ENCODE measurements at regions not wholly inside any gene's neighbourhood (a gene's known extent, or its start where the extent isn't known, plus 50 kb on each side); places are given as distances from the start of the nearest gene placed in this dataset.
"Not testable (repeated sequence)": the region's sequence is repeated elsewhere in the genome, so short reads cannot be mapped to it uniquely, and the experiment has no call there.

- Histone ChIP-seq H3K9me3 (ENCODE audit: control insufficient read depth, insufficient read depth, low read length) (no peaks in the 10 kb centered on the region), H3K4me1 (ENCODE audit: control insufficient read depth, insufficient read depth, low read length) (no peaks in the 10 kb centered on the region), H3K27me3 (ENCODE audit: control insufficient read depth, insufficient read depth, low read length) (no peaks in the 10 kb centered on the region), H3K4me3 (ENCODE audit: low read length) (no peak overlapping the region), H3K27ac (ENCODE audit: low read length) (no peak overlapping the region), H3K36me3 (ENCODE audit: control insufficient read depth, insufficient read depth, low read length) (no peaks in the 10 kb centered on the region)
- Mint-ChIP-seq H3K4me1 (no peaks in the 10 kb centered on the region), H3K4me3 (no peak overlapping the region), H3K27me3 (ENCODE audit: low read depth in 2 of 2) (no peaks in the 10 kb centered on the region), H3K27ac (no peak overlapping the region), H3K36me3 (peaks cover 10% of the 10 kb centered on the region), H3K9me3 (peaks cover 11 to 20% of the 10 kb centered on the region in 2 donors)
- 80% methylated on average over 2 of the region's 2 CpGs for WGBS (ENCODE audit: insufficient coverage)
- intact Hi-C loops (cut with micrococcal nuclease): no loop called here
- no peak for DNase-seq
- no peak for TF ChIP-seq CTCF (IDR thresholded peaks at IDR 0.05)
- ATAC-seq: no peak
Measured at GRCh38 chr2:82993609-82994008, 1465.5 kb downstream of the SUCLG1 start.

- Mint-ChIP-seq H3K36me3 (peaks cover 10% of the 10 kb centered on the region), H3K27me3 (ENCODE audit: low read depth in 2 of 2) (no peaks in the 10 kb centered on the region), H3K9me3 (peaks cover 11 to 20% of the 10 kb centered on the region in 2 donors), H3K27ac (no peak overlapping the region), H3K4me1 (no peaks in the 10 kb centered on the region), H3K4me3 (no peak overlapping the region)
- H3K27me3 ChIP-seq (ENCODE audit: control insufficient read depth, insufficient read depth, low read length): no peaks in the 10 kb centered on the region
- no peaks in the 10 kb centered on the region for H3K4me1 ChIP-seq (ENCODE audit: control insufficient read depth, insufficient read depth, low read length)
- no peak for TF ChIP-seq CTCF (IDR thresholded peaks at IDR 0.05)
- intact Hi-C loops (cut with micrococcal nuclease): no loop called here
- 80% methylated on average over 1 of the region's 2 CpGs for WGBS (ENCODE audit: insufficient coverage)
- H3K36me3 ChIP-seq (ENCODE audit: control insufficient read depth, insufficient read depth, low read length): no peaks in the 10 kb centered on the region
- H3K4me3 ChIP-seq (ENCODE audit: low read length): no peak overlapping the region
- ATAC-seq (no peak), DNase-seq (no peak)
- H3K9me3 ChIP-seq (ENCODE audit: control insufficient read depth, insufficient read depth, low read length): no peaks in the 10 kb centered on the region
- no peak overlapping the region for H3K27ac ChIP-seq (ENCODE audit: low read length)
Measured at GRCh38 chr2:82992968-82993367, 1466.1 kb downstream of the SUCLG1 start.

GRCh38 chr2:82987706-82988105, 1471.4 kb downstream of the SUCLG1 start:
- H3K9me3 ChIP-seq (ENCODE audit: control insufficient read depth, insufficient read depth, low read length); ATAC-seq; H3K4me3 Mint-ChIP-seq; H3K27ac Mint-ChIP-seq; H3K27me3 ChIP-seq (ENCODE audit: control insufficient read depth, insufficient read depth, low read length); H3K27ac ChIP-seq (ENCODE audit: low read length); intact Hi-C loops (cut with micrococcal nuclease); H3K27me3 Mint-ChIP-seq (ENCODE audit: low read depth in 2 of 2); H3K4me1 ChIP-seq (ENCODE audit: control insufficient read depth, insufficient read depth, low read length); H3K4me3 ChIP-seq (ENCODE audit: low read length); H3K4me1 Mint-ChIP-seq; DNase-seq; H3K36me3 ChIP-seq (ENCODE audit: control insufficient read depth, insufficient read depth, low read length): not testable (repeated sequence)
- H3K9me3 Mint-ChIP-seq: peaks cover 11 to 23% of the 10 kb centered on the region in 2 donors
- H3K36me3 Mint-ChIP-seq: peaks cover 10% of the 10 kb centered on the region
- WGBS (ENCODE audit: insufficient coverage): 90% methylated on average over 4 of the region's 6 CpGs

- Mint-ChIP-seq H3K27me3 (ENCODE audit: low read depth in 2 of 2) (no peaks in the 10 kb centered on the region), H3K4me3 (no peak overlapping the region), H3K36me3 (peaks cover 10% of the 10 kb centered on the region), H3K4me1 (no peaks in the 10 kb centered on the region), H3K9me3 (peaks cover 14 to 26% of the 10 kb centered on the region in 2 donors), H3K27ac (no peak overlapping the region)
- Histone ChIP-seq H3K36me3 (ENCODE audit: control insufficient read depth, insufficient read depth, low read length) (no peaks in the 10 kb centered on the region), H3K27ac (ENCODE audit: low read length) (no peak overlapping the region), H3K9me3 (ENCODE audit: control insufficient read depth, insufficient read depth, low read length) (peaks cover 8% of the 10 kb centered on the region), H3K4me1 (ENCODE audit: control insufficient read depth, insufficient read depth, low read length) (no peaks in the 10 kb centered on the region), H3K4me3 (ENCODE audit: low read length) (no peak overlapping the region), H3K27me3 (ENCODE audit: control insufficient read depth, insufficient read depth, low read length) (no peaks in the 10 kb centered on the region)
- intact Hi-C loops (cut with micrococcal nuclease): no loop called here
- DNase-seq: no peak
- ATAC-seq: no peak
- TF ChIP-seq CTCF (IDR thresholded peaks at IDR 0.05): no peak
- 88% methylated on average over 3 of the region's 3 CpGs for WGBS (ENCODE audit: insufficient coverage)
Measured at GRCh38 chr2:82986899-82987298, 1472.2 kb downstream of the SUCLG1 start.

All from natural killer cell (primary cell).